ENCODE measurements at regions not wholly inside any gene's neighbourhood (a gene's known extent, or its start where the extent isn't known, plus 50 kb on each side); places are given as distances from the start of the nearest gene placed in this dataset.

DNA sequence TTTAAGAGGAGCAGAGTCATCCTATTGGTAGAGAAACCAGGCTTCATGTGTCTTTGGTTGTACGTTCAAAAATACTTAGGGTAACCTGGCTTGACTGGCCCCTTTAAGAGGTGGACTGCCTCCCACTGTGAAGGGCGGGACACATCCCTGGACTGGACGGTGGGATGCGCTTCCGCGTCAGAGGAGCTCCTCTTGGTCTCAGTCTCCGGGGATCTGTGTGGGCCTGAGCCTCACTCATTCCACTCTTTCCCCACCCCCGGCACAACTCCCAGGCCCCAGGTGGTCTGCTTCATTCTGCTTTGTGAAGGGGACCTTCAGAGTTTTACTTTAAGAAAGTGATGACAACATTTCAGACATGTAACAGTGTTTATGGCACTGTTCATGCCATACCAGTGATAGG is 601.1 kb downstream of the IRX1 start:
- DNase-seq = no peak
- Histone ChIP-seq H3K36me3 (ENCODE audit: insufficient read depth, low read length) (no peaks in the 10 kb centered on the region), H3K4me1 (ENCODE audit: insufficient read depth, low read length) (no peaks in the 10 kb centered on the region), H3K4me3 (ENCODE audit: low read length) (no peak overlapping the region), H3K9me3 (ENCODE audit: low read length) (no peaks in the 10 kb centered on the region), H3K27me3 (ENCODE audit: insufficient read depth, low read length, poor library complexity, severe bottlenecking) (no peaks in the 10 kb centered on the region), H3K27ac (ENCODE audit: low read depth, low read length) (no peak overlapping the region)
- ChIA-PET CTCF (no interaction called here), POLR2A (no interaction called here)
- Mint-ChIP-seq H3K4me1 (no peaks in the 10 kb centered on the region), H3K9me3 (peaks cover 0 to 5% (median 3%) of the 10 kb centered on the region in 5 donors), H3K4me3 (no peak overlapping the region), H3K36me3 (no peaks in the 10 kb centered on the region), H3K27me3 (no peaks in the 10 kb centered on the region), H3K27ac (no peak overlapping the region)

DNA sequence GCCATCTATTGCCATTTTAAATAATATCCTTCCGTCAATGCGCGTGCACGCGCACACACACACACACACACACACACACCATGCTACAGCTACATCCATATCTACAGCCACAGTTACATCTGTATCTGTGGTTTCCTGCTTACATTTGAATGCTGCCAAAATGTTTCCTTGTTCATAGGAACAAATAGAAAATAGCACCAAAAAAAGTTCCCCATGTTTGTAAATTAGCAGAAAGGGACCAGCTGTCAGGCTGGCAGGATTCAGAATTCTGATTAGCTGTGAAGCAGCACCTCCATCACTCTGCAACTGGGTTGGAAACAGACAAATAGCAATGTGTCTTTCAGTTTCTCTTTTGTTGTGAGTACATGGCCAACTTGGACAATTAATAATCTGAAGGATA is 601.5 kb downstream of the IRX1 start:
- no peaks in the 10 kb centered on the region for H3K27me3 ChIP-seq (ENCODE audit: insufficient read depth, low read length, poor library complexity, severe bottlenecking)
- Mint-ChIP-seq H3K27ac (no peak overlapping the region), H3K27me3 (no peaks in the 10 kb centered on the region), H3K4me3 (no peak overlapping the region), H3K4me1 (no peaks in the 10 kb centered on the region), H3K9me3 (peaks cover 0 to 5% (median 3%) of the 10 kb centered on the region in 5 donors), H3K36me3 (no peaks in the 10 kb centered on the region)
- ChIA-PET POLR2A (no interaction called here), CTCF (no interaction called here)
- no peak overlapping the region for H3K4me3 ChIP-seq (ENCODE audit: low read length)
- DNase-seq = no peak
- H3K4me1 ChIP-seq (ENCODE audit: insufficient read depth, low read length) = no peaks in the 10 kb centered on the region
- H3K9me3 ChIP-seq (ENCODE audit: low read length) = no peaks in the 10 kb centered on the region
- no peak overlapping the region for H3K27ac ChIP-seq (ENCODE audit: low read depth, low read length)
- H3K36me3 ChIP-seq (ENCODE audit: insufficient read depth, low read length) = no peaks in the 10 kb centered on the region

DNA sequence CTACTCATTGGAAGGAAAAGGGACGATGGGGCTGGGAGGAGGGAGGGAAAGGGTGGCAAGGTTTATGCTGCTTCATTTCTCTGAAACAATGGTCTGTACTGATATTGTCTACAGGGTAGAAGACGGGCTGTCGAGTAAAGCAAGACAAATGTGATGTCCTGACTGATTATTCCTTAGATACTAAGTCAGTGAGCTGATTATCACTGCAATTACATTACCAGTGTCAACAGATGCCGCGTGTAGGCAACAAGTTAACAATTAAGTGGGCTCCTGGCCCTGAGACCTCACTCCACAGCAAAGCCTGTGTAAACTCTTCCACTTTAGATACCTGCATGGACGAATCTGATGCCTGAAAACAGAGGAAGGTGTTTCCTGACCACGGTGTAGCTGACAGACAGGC is 602.8 kb downstream of the IRX1 start:
- peaks cover 2 to 5% (median 3%) of the 10 kb centered on the region in 5 donors for H3K9me3 Mint-ChIP-seq
- H3K9me3 ChIP-seq (ENCODE audit: low read length) = no peaks in the 10 kb centered on the region
- no peaks in the 10 kb centered on the region for H3K36me3 ChIP-seq (ENCODE audit: insufficient read depth, low read length)
- DNase-seq = no peak
- H3K36me3 Mint-ChIP-seq = no peaks in the 10 kb centered on the region
- no peak overlapping the region for H3K4me3 ChIP-seq (ENCODE audit: low read length)
- H3K4me3 Mint-ChIP-seq = no peak overlapping the region
- H3K4me1 Mint-ChIP-seq = no peaks in the 10 kb centered on the region
- H3K27ac ChIP-seq (ENCODE audit: low read depth, low read length) = no peak overlapping the region
- H3K27me3 ChIP-seq (ENCODE audit: insufficient read depth, low read length, poor library complexity, severe bottlenecking) = no peaks in the 10 kb centered on the region
- ChIA-PET POLR2A (no interaction called here), CTCF (no interaction called here)
- H3K27ac Mint-ChIP-seq = no peak overlapping the region
- H3K27me3 Mint-ChIP-seq = no peaks in the 10 kb centered on the region
- H3K4me1 ChIP-seq (ENCODE audit: insufficient read depth, low read length) = no peaks in the 10 kb centered on the region

DNA sequence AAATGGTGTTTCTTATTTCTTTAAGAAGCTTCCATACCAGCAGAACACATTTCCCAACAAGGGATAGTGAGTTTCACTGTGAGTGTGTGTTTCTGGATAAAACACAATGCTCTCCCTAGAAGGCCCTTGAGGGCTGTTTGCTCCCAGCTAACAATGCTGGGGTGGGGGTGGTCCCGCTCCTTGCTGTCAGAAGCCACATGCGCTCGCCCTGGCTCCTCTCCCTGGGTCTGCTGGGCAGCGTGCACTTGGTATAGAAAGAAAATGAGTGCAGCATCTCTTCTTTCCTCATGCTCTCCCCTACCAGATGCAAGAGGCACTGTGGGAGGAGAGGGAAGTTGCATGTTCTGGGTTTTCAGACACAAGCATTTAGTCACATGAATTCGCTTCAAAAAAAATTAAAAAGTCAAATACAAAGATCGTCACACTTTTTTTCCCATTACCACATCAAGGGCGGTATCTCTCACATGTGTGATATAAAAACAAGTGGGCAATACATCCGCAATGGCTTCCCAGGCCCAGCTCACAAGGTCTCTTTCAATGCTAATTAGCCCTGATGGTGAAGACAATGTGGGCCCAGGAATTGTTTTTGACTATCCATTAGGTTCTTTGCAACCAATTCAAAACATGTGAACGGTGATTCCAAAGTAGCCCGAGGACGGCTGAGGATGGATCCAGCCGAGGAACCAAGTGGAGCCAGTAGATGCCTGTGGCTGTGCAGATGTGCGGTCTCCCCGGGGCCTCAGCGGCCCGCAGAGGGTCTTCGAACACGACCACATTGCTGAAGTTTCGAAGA is 603.6 kb downstream of the IRX1 start:
- H3K36me3 ChIP-seq (ENCODE audit: insufficient read depth, low read length) = no peaks in the 10 kb centered on the region
- no peaks in the 10 kb centered on the region for H3K4me1 ChIP-seq (ENCODE audit: insufficient read depth, low read length)
- Mint-ChIP-seq H3K9me3 (peaks cover 2 to 5% (median 3%) of the 10 kb centered on the region in 5 donors), H3K4me1 (no peaks in the 10 kb centered on the region), H3K36me3 (no peaks in the 10 kb centered on the region), H3K27ac (no peak overlapping the region), H3K27me3 (no peaks in the 10 kb centered on the region), H3K4me3 (no peak overlapping the region)
- DNase-seq = no peak
- H3K27me3 ChIP-seq (ENCODE audit: insufficient read depth, low read length, poor library complexity, severe bottlenecking) = no peaks in the 10 kb centered on the region
- H3K9me3 ChIP-seq (ENCODE audit: low read length) = no peaks in the 10 kb centered on the region
- POLR2A ChIA-PET = no interaction called here
- no peak overlapping the region for H3K27ac ChIP-seq (ENCODE audit: low read depth, low read length)
- no peak overlapping the region for H3K4me3 ChIP-seq (ENCODE audit: low read length)
- CTCF ChIA-PET = no interaction called here

DNA sequence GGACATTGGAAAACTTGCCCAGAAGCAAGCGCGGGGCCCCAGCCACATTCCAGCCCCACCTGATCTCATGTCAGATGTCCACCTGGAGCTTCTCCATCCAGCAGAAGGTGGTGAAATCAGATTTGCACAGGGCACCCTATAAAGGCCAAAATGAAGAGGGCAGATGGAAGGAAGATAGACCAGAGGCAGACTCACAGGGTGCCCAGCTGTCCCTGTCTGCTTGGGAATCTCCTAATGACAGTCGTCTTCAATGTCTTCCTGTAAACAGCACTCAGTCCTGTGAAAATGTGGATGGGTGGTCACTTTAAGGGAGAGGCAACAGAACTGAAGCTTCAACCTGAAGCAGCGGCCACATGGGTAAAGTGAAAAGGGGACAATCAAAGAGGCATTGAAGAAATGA is 607.5 kb downstream of the IRX1 start:
- DNase-seq = no peak
- no peak overlapping the region for H3K4me3 Mint-ChIP-seq
- CTCF ChIA-PET = no interaction called here

DNA sequence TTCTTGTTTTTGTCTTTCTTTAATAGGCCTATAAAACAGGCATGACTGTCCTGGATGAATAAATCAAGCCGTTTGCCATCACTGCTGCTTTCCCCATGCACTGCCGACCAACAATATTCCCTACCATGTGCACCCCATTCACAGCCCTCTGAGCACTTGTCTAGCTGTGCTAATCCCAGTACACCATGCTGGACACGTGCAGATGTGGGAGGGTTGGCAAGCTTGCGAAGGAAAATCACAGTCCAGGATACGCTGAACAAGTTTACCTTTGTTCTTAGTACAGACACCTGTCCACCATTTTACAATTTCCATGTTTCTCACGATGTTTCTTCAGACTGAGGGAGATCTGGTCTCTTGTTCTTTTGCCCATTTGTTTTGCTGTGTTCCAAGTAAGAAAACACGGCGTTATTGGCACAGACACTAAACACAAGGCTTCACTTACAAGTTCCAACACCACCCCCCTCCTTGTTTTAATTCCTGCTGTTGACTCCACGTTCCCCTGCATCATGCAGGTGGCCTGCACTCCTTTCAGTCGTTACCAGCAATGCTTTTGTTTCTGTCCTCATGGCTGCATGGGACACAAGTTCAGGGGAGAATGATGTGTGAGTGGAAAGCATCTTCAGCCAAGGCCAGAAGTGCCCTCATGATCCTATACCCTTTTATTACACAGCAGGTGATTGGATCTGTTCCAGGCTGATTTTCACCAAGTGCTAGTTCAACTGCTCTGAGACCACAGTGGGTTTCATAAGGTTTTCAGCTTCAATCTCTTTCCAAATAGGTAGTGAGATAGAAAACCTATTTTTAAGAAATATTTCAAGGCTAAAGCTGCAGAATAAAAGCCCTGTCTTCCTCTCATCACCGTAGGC is 608.9 kb downstream of the IRX1 start:
- Histone ChIP-seq H3K36me3 (ENCODE audit: insufficient read depth, low read length) (no peaks in the 10 kb centered on the region), H3K4me3 (ENCODE audit: low read length) (no peak overlapping the region), H3K4me1 (ENCODE audit: insufficient read depth, low read length) (no peaks in the 10 kb centered on the region), H3K9me3 (ENCODE audit: low read length) (no peaks in the 10 kb centered on the region), H3K27ac (ENCODE audit: low read depth, low read length) (no peak overlapping the region), H3K27me3 (ENCODE audit: insufficient read depth, low read length, poor library complexity, severe bottlenecking) (no peaks in the 10 kb centered on the region)
- ChIA-PET POLR2A (no interaction called here), CTCF (no interaction called here)
- no peak for DNase-seq
- Mint-ChIP-seq H3K27ac (no peak overlapping the region), H3K4me1 (no peaks in the 10 kb centered on the region), H3K9me3 (peaks cover 3 to 18% (median 13%) of the 10 kb centered on the region in 5 donors), H3K36me3 (no peaks in the 10 kb centered on the region), H3K27me3 (no peaks in the 10 kb centered on the region), H3K4me3 (no peak overlapping the region)

More for the DNA sequence above, 607.5 kb downstream of the IRX1 start:
- no peaks in the 10 kb centered on the region for H3K4me1 Mint-ChIP-seq
- no peaks in the 10 kb centered on the region for H3K4me1 ChIP-seq (ENCODE audit: insufficient read depth, low read length)
- POLR2A ChIA-PET = no interaction called here
- no peaks in the 10 kb centered on the region for H3K27me3 ChIP-seq (ENCODE audit: insufficient read depth, low read length, poor library complexity, severe bottlenecking)
- H3K27ac Mint-ChIP-seq = no peak overlapping the region
- no peak overlapping the region for H3K27ac ChIP-seq (ENCODE audit: low read depth, low read length)
- no peaks in the 10 kb centered on the region for H3K9me3 ChIP-seq (ENCODE audit: low read length)
- no peak overlapping the region for H3K4me3 ChIP-seq (ENCODE audit: low read length)
- H3K9me3 Mint-ChIP-seq = peaks cover 3 to 8% (median 6%) of the 10 kb centered on the region in 5 donors
- H3K36me3 Mint-ChIP-seq = no peaks in the 10 kb centered on the region
- no peaks in the 10 kb centered on the region for H3K27me3 Mint-ChIP-seq
- no peaks in the 10 kb centered on the region for H3K36me3 ChIP-seq (ENCODE audit: insufficient read depth, low read length)

DNA sequence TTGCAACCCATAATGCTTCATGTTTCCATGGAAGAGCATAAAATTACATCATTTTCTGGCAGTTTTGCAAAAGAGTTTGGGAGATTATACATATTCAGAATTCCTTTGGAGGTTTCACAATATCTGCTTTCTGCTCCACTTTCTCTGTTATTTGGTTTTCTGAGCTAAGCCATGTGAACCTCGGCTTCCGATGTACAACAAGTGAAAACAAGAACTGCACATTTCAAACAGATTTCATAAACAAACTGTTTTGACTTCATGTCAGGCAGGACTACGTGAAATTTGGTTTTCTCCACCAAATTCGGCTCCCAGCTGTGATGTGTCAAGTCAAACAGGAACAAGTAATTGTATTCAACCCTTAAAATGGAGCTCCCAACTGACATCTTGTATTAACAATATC is 609.8 kb downstream of the IRX1 start:
- Mint-ChIP-seq H3K4me1 (no peaks in the 10 kb centered on the region), H3K27me3 (no peaks in the 10 kb centered on the region), H3K36me3 (no peaks in the 10 kb centered on the region), H3K9me3 (peaks cover 7 to 18% (median 16%) of the 10 kb centered on the region in 5 donors), H3K4me3 (no peak overlapping the region), H3K27ac (no peak overlapping the region)
- Histone ChIP-seq H3K27ac (ENCODE audit: low read depth, low read length) (no peak overlapping the region), H3K9me3 (ENCODE audit: low read length) (no peaks in the 10 kb centered on the region), H3K4me1 (ENCODE audit: insufficient read depth, low read length) (no peaks in the 10 kb centered on the region), H3K4me3 (ENCODE audit: low read length) (no peak overlapping the region), H3K27me3 (ENCODE audit: insufficient read depth, low read length, poor library complexity, severe bottlenecking) (no peaks in the 10 kb centered on the region), H3K36me3 (ENCODE audit: insufficient read depth, low read length) (no peaks in the 10 kb centered on the region)
- POLR2A ChIA-PET = no interaction called here
- DNase-seq = no peak
- CTCF ChIA-PET = no interaction called here

DNA sequence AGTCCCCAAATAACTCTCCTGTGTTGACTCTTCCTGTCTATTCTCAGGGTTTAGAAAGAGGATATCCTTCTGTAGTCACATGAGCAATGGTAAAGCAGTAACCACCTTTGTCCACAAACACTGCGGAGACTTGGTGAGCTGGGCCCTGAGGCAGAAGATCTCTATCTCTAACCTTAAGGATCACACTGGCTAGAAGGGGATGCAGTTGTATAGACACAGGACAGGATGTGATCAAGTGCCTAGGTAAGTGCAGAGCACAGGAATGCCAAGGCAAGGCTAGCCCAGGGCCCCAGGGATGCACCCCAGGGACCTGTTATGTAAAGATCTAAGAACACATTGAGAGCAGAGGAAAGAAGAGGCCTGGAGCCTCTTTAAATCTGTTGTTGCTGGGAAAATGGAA is 610.5 kb downstream of the IRX1 start:
- H3K9me3 ChIP-seq (ENCODE audit: low read length) = no peaks in the 10 kb centered on the region
- no peaks in the 10 kb centered on the region for H3K36me3 ChIP-seq (ENCODE audit: insufficient read depth, low read length)
- no peak overlapping the region for H3K4me3 Mint-ChIP-seq
- H3K9me3 Mint-ChIP-seq = peaks cover 9 to 20% (median 16%) of the 10 kb centered on the region in 5 donors
- CTCF ChIA-PET = no interaction called here
- POLR2A ChIA-PET = no interaction called here
- no peak overlapping the region for H3K27ac Mint-ChIP-seq
- no peaks in the 10 kb centered on the region for H3K4me1 Mint-ChIP-seq
- H3K27me3 ChIP-seq (ENCODE audit: insufficient read depth, low read length, poor library complexity, severe bottlenecking) = no peaks in the 10 kb centered on the region
- no peak overlapping the region for H3K4me3 ChIP-seq (ENCODE audit: low read length)
- DNase-seq = no peak
- no peaks in the 10 kb centered on the region for H3K36me3 Mint-ChIP-seq
- no peak overlapping the region for H3K27ac ChIP-seq (ENCODE audit: low read depth, low read length)
- no peaks in the 10 kb centered on the region for H3K4me1 ChIP-seq (ENCODE audit: insufficient read depth, low read length)
- no peaks in the 10 kb centered on the region for H3K27me3 Mint-ChIP-seq

All from CD8-positive, alpha-beta memory T cell (primary cell).